ENCODE measurements at regions not wholly inside any gene's neighbourhood (a gene's known extent, or its start where the extent isn't known, plus 50 kb on each side); places are given as distances from the start of the nearest gene placed in this dataset.

- TF ChIP-seq CTCF (IDR thresholded peaks at IDR 0.05; ENCODE audit: insufficient read depth, low read depth, low read length) (no peak), EZH2 (IDR thresholded peaks at IDR 0.05; ENCODE audit: insufficient read depth, low read length) (no peak)
Measured at GRCh38 chr7:18387191-18387735, 108.3 kb upstream of the HDAC9 start.

All from astrocyte (in vitro differentiated cells and primary cell).